RWPE2 (cell line): ENCODE measurements at regions not wholly inside any gene's neighbourhood (a gene's known extent, or its start where the extent isn't known, plus 50 kb on each side); places are given as distances from the start of the nearest gene placed in this dataset.

Experiments
- ATAC-seq: fragments of 200-7000 bp; cut with Tn5 transposase; 3 replicates; pipeline ENCODE4 v1.9.1; 2021; ENCODE audit warnings: low read depth
- DNase-seq: peaks from one replicate; pipeline ENCODE4 v3.0.0-alpha.2; 2020; ENCODE audit warnings: low spot score
- H3K27ac ChIP-seq: fragments of 450-650 bp; 2 replicates; pipeline ENCODE4 v1.5.1; 2017; ENCODE audit warnings: mild to moderate bottlenecking; ENCODE audit not compliant: poor library complexity, severe bottlenecking
- H3K27me3 ChIP-seq: fragments of 250-450 bp; sonication (Bioruptor Pico); 2 replicates; pipeline ENCODE4 v1.5.1; 2021; ENCODE audit warnings: mild to moderate bottlenecking, moderate library complexity; ENCODE audit not compliant: insufficient read depth, poor library complexity, severe bottlenecking
- H3K36me3 ChIP-seq: fragments of 250-450 bp; sonication (Bioruptor Pico); 2 replicates; pipeline ENCODE4 v1.5.1; 2020; ENCODE audit warnings: low read depth, mild to moderate bottlenecking, moderate library complexity
- H3K4me1 ChIP-seq: fragments of 250-450 bp; sonication (Bioruptor Pico); 2 replicates; pipeline ENCODE4 v1.5.1; 2021; ENCODE audit warnings: mild to moderate bottlenecking, moderate library complexity; ENCODE audit not compliant: insufficient read depth, poor library complexity, severe bottlenecking
- H3K4me3 ChIP-seq: fragments of 250-450 bp; sonication (Bioruptor Pico); 2 replicates; pipeline ENCODE4 v1.5.1; 2021; ENCODE audit warnings: mild to moderate bottlenecking, moderate library complexity; ENCODE audit not compliant: severe bottlenecking
- H3K9me3 ChIP-seq: fragments of 250-450 bp; sonication (Bioruptor Pico); 2 replicates; pipeline ENCODE4 v1.5.1; 2021; ENCODE audit warnings: mild to moderate bottlenecking, moderate library complexity; ENCODE audit not compliant: severe bottlenecking
- CTCF ChIP-seq: fragments of 450-650 bp; IDR thresholded peaks from one replicate; pipeline ENCODE4 v1.5.1; 2017; ENCODE audit warnings: mild to moderate bottlenecking, moderate library complexity; ENCODE audit not compliant: poor library complexity, severe bottlenecking

- Histone ChIP-seq H3K4me1 (peaks cover 51% of the 10 kb centered on the region), H3K4me3 (no peak overlapping the region), H3K27ac (no peak overlapping the region), H3K27me3 (no peaks in the 10 kb centered on the region), H3K36me3 (no peaks in the 10 kb centered on the region), H3K9me3 (no peaks in the 10 kb centered on the region)
- no peak for TF ChIP-seq CTCF
- ATAC-seq = no peak
- no peak for DNase-seq
Observed at GRCh38 chr3:16063603-16064002, 110.9 kb upstream of the GALNT15 start.

GRCh38 chr3:16064642-16065414 is 109.7 kb upstream of the GALNT15 start:
- Histone ChIP-seq H3K4me3 (no peak overlapping the region), H3K9me3 (no peaks in the 10 kb centered on the region), H3K4me1 (peaks cover 49% of the 10 kb centered on the region), H3K27me3 (no peaks in the 10 kb centered on the region), H3K27ac (peak overlapping the region; percentile 96), H3K36me3 (no peaks in the 10 kb centered on the region)
- no peak for TF ChIP-seq CTCF
- DNase-seq = no peak
- no peak for ATAC-seq

GRCh38 chr3:16066545-16066944 is 107.9 kb upstream of the GALNT15 start:
- no peak for DNase-seq
- ATAC-seq = no peak
- peak overlapping the region; percentile 96 for H3K27ac ChIP-seq
- no peaks in the 10 kb centered on the region for H3K36me3 ChIP-seq
- TF ChIP-seq CTCF = no peak
- no peaks in the 10 kb centered on the region for H3K27me3 ChIP-seq
- H3K4me3 ChIP-seq = no peak overlapping the region
- H3K4me1 ChIP-seq = peaks cover 38% of the 10 kb centered on the region
- H3K9me3 ChIP-seq = no peaks in the 10 kb centered on the region

DNA sequence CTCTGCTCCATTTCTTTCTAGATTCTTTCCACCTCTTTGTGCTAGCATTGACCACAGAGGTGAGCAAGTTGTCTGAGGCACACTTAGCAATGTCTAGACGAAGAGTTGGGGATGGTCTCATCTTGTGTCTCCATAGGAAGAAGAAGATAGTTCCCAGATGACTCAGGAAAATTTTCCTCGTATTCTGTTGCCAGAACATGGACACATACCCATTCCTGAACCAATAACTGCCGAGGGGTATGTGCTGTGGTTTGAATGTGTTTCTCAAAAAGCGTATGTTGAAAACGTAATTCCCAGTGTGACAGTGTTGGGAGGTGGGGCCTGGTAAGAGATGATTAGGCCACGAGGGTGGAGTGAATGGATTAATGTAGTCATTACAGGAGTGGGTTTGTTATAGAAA is 107.5 kb upstream of the GALNT15 start:
- Histone ChIP-seq H3K36me3 (no peaks in the 10 kb centered on the region), H3K27ac (peak overlapping the region; percentile 96), H3K27me3 (no peaks in the 10 kb centered on the region), H3K4me3 (no peak overlapping the region), H3K4me1 (peaks cover 38% of the 10 kb centered on the region), H3K9me3 (no peaks in the 10 kb centered on the region)
- no peak for DNase-seq
- TF ChIP-seq CTCF = no peak
- ATAC-seq = peak; percentile 43

DNA sequence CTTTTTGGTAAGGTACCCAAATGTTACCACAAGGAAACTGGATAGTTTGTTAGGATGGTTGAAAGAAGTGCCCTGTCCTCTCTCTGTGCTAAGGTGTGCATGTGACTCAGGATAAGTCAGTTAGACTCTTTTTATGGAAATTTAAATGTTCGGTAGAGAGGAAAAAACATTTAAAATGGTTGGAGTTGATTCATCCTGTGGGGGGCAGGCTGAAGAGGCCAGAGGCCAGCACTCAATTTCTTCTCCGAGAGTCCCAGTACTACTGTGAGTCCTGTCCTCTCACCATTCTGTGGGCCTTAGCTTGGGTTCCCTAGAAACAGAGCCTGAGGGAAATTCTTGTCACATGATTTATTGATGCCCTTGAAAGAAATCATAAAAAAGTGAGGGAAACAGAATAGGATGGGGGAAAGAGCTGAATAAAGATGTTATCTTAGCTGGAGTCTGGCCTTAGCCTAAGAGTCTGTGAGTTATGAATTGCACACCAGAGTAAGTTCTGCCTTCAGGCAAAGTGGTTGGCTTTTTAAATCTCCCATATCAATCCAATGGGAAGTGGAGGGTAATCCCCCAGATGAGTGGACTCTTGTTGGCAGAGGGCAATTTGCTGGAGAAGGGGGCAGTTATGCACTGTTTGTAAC is 106.5 kb upstream of the GALNT15 start:
- Histone ChIP-seq H3K27me3 (no peaks in the 10 kb centered on the region), H3K27ac (peak overlapping the region; percentile 96), H3K4me1 (peaks cover 47% of the 10 kb centered on the region), H3K9me3 (no peaks in the 10 kb centered on the region), H3K4me3 (no peak overlapping the region), H3K36me3 (no peaks in the 10 kb centered on the region)
- ATAC-seq = peak; percentile 61
- DNase-seq = no peak
- peak; percentile 6 for TF ChIP-seq CTCF
